HG02938 (cell line): ENCODE measurements at regions not wholly inside any gene's neighbourhood (a gene's known extent, or its start where the extent isn't known, plus 50 kb on each side); places are given as distances from the start of the nearest gene placed in this dataset.
"Not testable (repeated sequence)": the region's sequence is repeated elsewhere in the genome, so short reads cannot be mapped to it uniquely, and the experiment has no call there.

Experiments
- ATAC-seq: cut with Tn5 transposase; IDR thresholded peaks from one replicate; pipeline ENCODE4 v1.9.1; 2021; ENCODE audit warnings: mild to moderate bottlenecking, moderate library complexity; ENCODE audit not compliant: unreplicated experiment

GRCh38 chr21:22363504-22363903 is 1365.3 kb downstream of the NCAM2 start:
- no peak for ATAC-seq

GRCh38 chr21:22364163-22364562 is 1366.0 kb downstream of the NCAM2 start:
- ATAC-seq = no peak

- no peak for ATAC-seq
These were observed 1376.2 kb downstream of the NCAM2 start for GRCh38 chr21:22374218-22374969.

GRCh38 chr21:22377795-22378194 is 1379.6 kb downstream of the NCAM2 start:
- ATAC-seq = not testable (repeated sequence)

GRCh38 chr21:22393324-22393723 is 1395.1 kb downstream of the NCAM2 start:
- no peak for ATAC-seq

- no peak for ATAC-seq
These were observed 1397.8 kb downstream of the NCAM2 start for GRCh38 chr21:22395965-22396364.

- no peak for ATAC-seq
These were observed 1401.7 kb downstream of the NCAM2 start for GRCh38 chr21:22399681-22400514.

- ATAC-seq = no peak
These were observed 1411.4 kb downstream of the NCAM2 start for GRCh38 chr21:22409571-22409970.

GRCh38 chr21:22416555-22416954 is 1418.3 kb downstream of the NCAM2 start:
- ATAC-seq = no peak

GRCh38 chr21:22421416-22422180 is 1423.4 kb downstream of the NCAM2 start:
- no peak for ATAC-seq

- no peak for ATAC-seq
These were observed 1440.3 kb downstream of the NCAM2 start for GRCh38 chr21:22438428-22439086.

GRCh38 chr21:22444990-22445389 is 1446.8 kb downstream of the NCAM2 start:
- ATAC-seq = no peak

GRCh38 chr21:22450507-22450906 is 1452.3 kb downstream of the NCAM2 start:
- ATAC-seq = no peak

GRCh38 chr21:22456241-22456640 is 1458.0 kb downstream of the NCAM2 start:
- no peak for ATAC-seq

GRCh38 chr21:22468893-22469292 is 1470.7 kb downstream of the NCAM2 start:
- ATAC-seq = no peak

GRCh38 chr21:22474403-22474802 is 1476.2 kb downstream of the NCAM2 start:
- ATAC-seq = no peak

- no peak for ATAC-seq
These were observed 1478.0 kb downstream of the NCAM2 start for GRCh38 chr21:22476214-22476613.

GRCh38 chr21:22476726-22477646 is 1478.8 kb downstream of the NCAM2 start:
- no peak for ATAC-seq

- no peak for ATAC-seq
These were observed 1491.8 kb downstream of the NCAM2 start for GRCh38 chr21:22490049-22490448.

- no peak for ATAC-seq
These were observed 1518.0 kb downstream of the NCAM2 start for GRCh38 chr21:22516230-22516629.
